NCI-H2081 (cell line): ENCODE measurements at regions not wholly inside any gene's neighbourhood (a gene's known extent, or its start where the extent isn't known, plus 50 kb on each side); places are given as distances from the start of the nearest gene placed in this dataset.
A peak's percentile ranks its signal among the peaks of the same experiment; 100 is the strongest.
"Not testable (repeated sequence)": the region's sequence is repeated elsewhere in the genome, so short reads cannot be mapped to it uniquely, and the experiment has no call there.

Experiments used
- DNase-seq, 2 experiments: peaks; one replicate each; lab custom pipeline; 2025; lab: John Stamatoyannopoulos, UW

DNA sequence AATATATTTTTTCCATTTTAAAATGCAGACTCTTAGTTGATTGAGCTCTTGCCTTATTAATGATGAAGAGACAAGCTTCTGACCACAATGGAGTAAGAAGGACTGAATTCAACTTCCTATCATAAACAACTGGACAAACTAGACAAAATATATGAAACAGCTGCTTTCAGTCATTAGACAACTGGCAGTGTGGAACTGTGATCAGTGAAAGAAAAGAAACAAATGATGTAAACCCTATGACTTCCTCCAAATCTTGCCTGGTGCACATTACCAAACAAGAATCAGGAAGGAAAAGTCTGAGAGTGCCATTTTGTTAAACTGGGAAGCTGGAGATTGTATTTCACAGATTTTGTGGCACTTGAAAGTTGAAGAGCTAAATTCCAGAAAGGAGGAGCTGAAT lies 154.7 kb upstream of the ATXN7L3B start:
- DNase-seq = no peak

DNA sequence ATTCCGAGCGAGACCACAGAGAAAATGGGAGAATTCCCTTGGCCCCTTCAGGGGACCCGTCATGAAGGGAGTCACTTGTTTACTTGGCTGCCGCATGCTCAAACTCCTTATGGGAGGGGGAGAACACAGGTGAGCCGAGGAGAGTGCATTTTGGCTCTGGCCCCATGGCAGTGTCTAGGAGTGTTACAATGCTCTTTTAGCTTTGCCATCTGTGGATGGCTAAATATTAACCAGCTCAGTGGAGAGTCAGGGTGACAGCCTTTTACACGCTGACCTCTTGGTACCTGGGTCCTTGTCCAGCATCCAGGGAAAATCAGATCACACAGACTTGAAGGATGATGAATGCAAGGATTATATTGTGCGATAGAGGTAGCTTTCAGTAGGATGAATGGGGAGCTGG lies 146.4 kb upstream of the ATXN7L3B start:
- DNase-seq = no peak

DNA sequence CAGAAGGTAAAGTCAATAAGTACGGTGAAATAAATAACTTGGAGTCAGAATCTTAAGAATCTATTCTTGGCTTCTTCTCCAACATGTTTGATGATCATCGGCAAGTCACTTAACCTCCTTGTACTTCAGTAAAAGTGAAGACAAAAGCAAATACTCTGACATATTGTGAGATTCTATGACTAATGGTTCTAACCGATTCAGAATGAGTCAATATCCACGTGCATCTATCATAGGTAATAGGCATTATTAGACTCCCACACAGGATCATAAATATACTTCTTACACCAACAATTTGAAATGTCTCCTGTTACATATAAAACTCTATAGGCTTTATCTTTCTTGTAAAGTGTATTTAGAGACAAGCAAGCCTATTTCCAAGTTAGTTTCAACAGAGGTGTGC lies 144.4 kb upstream of the ATXN7L3B start:
- DNase-seq = no peak

DNA sequence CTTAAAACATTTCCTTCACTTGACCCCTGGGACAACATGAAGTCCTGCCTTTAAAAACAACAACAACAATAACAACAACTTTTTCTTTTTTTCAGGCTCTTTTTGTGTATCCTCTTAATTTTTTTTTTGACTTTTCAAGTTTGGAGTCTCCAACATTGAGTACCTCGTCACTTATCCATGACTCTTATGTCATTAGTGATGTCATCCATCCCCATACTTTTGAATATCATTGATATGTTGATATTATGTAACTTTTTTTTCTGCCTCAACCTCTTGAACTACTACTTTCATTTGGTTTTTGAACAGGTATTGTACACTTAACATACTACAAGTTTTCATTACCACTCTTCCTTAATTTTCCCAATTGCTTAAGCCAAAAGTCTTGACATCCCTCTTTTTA lies 143.0 kb upstream of the ATXN7L3B start:
- no peak for DNase-seq

DNA sequence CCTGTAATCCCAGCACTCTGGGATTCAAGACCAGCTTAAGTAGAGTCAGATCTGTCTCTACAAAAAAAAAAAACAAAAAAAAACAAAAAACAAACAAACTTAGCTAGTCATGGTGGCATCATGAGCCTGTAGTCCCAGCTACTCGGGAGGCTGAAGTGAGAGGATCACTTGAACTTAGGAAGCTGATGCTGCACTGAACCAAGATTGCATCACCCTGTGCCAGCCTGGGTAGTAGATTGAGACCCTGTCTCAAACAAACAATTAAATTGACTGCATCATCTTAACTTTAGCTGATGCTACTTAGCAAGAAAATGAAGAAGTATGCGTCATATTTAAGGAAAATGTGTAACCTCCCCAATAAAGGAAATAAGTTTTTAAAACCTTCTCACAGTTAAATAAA lies 136.6 kb upstream of the ATXN7L3B start:
- DNase-seq = no peak

DNA sequence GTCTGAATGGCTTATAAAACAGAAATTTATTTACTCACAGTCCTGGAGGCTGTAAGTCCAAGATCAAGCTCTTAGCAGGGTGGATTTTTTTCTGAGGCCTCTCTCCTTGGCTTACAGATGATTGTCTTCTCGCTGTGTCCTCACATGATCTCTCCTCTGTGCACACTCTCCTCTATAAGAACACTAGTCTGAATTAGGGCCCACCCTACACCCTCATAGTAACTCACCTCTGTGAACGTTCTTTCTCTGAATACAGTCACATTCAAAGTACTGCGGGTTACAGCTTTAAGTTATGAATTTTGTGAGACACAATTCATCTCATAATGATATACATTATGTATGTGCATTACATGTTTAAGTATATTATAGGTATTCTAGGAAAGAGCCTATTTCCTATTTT lies 135.7 kb upstream of the ATXN7L3B start:
- DNase-seq = no peak

DNA sequence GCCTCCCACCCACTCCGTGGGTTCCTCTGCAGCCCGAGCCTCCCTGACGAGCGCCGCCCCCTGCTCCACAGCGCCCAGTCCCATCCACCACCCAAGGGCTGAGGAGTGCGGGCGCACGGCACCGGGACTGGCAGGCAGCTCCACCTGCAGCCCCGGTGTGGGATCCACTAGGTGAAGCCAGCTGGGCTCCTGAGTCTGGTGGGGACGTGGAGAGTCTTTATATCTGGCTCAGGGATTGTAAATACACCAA lies 134.5 kb upstream of the ATXN7L3B start:
- DNase-seq = not testable (repeated sequence)

DNA sequence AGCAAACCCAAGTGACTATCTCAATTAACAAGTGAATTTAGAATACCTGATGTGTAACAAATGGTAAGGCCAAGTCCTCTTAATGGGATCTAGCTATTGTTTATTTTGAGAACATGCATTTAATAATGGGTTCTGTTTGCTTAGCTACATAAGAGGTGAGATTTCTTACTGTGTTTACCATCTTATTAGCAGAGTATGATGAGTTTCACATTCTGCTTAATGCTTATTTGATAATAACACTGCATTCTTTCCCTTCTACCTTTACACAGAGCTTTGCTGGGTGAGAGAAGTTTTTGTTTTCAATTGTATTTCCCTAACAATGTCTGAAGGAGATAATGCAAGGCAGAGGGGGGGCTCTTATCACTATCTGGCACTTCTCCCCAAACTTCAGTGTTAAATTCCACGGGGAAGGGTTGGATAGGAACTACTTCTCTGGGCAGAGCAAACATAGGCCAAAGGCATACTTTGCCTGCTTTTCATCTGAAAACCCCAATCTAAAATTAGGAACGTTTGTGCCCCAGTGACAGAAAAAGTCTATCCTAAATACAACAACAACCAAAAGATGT lies 129.0 kb upstream of the ATXN7L3B start:
- DNase-seq = no peak

DNA sequence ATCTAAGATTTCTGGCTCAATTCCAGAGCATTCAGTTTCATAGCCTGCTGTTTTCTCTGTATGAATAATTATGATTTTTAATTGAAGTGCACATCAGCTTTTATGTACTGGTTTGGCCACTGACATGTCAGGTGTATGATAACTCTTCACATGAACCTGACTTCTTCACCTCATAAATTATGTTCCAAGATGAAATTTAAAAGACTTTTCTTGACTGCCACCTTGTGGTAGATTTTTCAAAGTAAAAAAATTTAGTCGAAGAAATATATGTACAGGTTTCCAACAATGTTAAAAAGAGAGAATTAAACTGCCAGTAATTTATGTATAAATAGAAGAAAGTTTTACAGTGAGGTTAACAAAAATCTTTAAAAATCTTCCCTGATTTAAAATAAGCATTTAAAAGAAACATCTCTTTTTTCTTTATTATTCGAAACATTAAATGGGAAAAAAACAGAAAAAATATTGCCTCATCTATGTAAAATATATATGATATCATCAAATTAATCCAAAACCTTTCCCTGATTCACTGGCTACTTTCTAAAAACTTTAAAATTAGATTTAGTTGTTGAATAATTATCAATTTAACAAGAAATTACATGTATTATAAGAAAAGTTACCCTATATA lies 124.9 kb upstream of the ATXN7L3B start:
- peak in 1 of 2 experiments; percentile 35 for DNase-seq

DNA sequence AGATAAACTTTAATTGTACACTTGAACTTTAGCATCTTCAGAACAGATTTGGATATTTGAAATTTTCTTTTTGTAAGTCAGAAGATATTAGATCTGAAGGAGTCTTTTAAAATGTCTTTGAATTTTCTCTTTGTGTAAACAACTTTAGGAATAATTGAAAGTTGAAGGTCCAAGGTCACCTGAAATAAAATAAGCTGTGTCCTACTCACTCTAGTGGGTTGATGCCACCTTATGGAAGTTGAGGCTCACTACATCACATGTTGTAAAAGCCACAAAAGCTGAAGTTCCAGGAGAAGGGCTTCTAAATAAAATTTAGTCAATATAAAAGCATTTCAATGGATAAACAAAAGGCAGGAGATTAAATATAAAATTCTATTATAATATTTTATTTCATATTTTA lies 122.0 kb upstream of the ATXN7L3B start:
- DNase-seq = peak; percentile 21 to 46

DNA sequence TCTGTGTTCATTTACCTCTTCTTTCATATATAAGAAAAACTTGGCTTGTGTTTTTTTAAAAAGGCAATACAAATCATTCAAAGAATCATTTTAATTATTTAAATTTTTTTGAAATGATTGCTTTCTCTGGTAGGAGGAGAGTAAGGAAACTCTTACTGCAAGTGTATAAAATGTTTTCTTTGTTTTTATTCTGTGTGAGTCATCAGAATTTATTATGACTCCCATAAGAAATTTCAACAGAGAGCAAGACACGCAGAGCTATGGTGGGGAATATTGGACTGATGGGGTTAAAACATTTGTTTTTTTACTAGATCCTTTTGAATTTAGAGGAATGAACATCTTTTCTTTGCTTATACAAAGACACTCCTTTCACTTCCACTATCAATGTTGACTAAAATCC lies 119.1 kb upstream of the ATXN7L3B start:
- DNase-seq = no peak

DNA sequence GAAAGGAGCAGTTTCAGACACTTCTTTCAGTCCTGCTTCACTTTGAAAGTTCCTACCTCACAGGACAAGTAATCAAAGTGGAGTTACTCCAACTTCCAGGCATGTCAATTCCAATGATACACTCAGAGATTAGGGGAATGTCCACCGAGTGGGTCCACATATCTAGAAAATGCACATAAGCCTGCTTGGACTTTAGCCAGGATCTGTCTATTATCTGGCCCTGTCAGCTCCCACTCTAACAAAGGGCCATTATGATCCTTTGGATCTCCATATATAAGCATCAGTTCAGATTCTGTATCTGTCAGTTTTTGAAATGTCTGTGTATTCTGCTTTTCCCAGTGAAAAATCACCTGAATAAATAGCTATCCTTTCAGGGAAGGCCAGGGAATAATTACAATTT lies 112.9 kb upstream of the ATXN7L3B start:
- DNase-seq = no peak

DNA sequence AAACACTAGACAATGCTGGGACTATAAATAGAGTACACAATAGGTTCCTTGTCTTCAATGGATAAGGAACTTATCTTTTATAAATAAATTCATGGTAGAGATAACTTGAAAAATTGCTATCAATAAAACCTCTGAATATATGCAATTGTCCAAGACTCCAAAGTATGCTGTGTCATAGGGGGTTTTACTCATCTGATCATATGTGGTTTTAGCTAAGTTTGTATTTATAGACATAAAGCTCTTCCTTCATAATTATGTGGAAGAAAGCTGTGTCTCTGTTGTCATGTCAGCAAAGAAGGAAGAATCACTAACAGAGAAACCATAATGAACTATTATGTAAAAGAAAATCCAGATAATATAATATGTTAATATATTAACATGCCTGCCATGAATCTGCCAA lies 111.5 kb upstream of the ATXN7L3B start:
- no peak for DNase-seq

DNA sequence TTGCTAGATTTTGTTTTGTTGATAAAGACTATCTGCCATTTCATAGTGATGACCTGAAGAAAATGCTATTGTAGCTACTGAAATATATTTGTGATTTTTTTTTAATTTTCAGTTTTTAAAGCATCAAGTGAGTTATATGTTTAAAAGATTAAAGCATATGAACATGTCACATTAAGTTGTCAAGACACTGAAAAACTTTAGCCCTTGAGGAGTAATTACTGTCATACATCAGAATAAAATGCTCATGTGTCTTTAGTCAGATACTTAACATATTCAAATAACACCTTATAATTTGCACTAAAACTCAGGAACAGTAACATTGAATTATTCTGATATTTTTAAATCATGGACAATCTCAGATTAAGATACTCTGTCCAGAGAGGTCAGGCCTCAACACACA lies 108.1 kb upstream of the ATXN7L3B start:
- DNase-seq = no peak

DNA sequence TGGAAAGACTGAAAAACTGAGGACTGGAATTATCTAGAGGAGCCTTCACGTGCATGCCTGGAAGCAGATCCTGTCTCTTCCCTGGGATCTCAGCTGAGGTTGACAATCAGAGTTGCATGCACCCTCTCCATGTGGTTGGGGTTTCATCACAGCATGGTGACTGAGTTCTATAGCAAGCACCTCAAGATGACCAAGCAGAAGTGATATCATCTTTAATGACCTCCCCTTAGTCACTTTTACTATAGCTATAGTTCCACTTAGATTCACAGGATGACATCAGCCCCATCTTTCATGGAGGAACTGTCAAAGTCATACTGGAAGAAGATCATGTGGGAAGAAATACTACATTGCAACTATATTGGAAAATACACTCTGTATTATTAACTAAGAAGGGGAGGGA lies 105.8 kb upstream of the ATXN7L3B start:
- DNase-seq = no peak

DNA sequence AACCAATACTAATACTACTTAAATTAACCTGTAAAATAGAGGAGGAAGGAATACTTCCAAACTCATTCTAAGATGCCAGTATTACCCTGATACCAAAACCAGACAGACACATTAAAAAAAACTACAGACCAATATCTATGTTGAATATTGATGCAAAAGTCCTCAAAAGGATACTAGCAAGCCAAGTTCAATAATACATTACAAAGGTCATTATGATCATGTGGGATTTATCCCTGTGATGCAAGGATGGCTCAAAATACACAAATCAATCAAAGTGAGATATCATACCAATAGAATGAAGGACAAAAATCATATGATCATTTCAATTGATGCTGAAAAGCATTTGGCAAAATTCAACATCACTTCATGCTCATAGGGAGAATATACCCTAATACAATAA lies 97.2 kb upstream of the ATXN7L3B start:
- DNase-seq = no peak

DNA sequence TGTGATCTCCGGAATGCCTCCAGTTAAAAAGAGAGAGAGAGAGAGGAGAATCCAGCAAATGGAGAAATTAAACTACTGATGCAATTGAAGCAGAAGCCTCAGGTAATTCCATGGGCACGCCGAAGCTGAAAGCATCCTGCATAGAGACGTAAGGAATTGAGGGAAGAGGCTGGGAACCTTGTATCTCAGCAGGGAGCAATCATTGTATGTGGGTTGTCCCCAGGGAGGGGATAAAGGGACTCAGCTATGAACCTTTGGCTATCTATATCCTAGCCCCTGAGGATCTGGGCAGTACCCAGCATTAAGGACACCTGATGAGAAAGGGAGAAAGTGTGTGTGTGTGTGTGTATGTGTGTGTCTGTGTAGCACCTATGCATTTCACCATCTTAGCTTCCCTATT lies 95.8 kb upstream of the ATXN7L3B start:
- DNase-seq = no peak

DNA sequence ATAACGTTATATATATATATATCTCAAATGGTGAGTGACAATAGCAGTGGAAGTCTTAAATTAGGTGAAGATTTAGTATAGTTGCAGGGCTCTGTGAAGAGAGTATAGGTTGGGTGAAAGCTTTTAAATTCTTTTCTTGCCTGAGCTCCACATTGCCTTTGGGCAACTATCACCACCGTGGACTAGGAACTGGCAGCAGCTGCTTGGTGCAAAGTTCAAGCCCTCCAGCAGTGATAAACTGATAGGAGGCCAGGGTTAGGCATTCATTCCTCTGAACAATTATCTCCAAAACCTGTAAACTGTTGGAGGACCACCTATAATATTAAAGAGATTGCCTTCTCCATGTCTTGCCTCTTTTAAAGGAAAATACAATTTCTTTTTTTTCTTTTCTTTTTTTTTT lies 91.2 kb upstream of the ATXN7L3B start:
- no peak for DNase-seq

DNA sequence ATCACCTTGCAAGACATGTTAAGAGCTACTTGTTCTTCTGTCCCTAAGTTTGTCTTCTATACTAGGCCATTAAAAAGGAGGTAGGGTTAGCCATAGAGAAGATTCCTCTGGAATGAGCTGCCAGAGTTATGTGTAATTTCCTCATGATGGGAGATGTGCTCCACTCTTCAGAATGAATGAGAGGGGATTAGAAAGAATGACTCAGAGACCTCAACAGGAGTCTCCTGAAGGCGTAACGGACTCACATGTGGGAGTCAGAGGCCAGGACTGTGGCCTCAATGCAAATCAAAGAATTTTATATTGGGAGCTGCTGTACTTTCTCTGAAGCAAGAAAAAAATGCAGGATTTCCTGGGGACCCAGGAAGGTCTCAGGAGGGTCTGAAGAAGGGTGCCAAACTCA lies 87.8 kb upstream of the ATXN7L3B start:
- DNase-seq = no peak

DNA sequence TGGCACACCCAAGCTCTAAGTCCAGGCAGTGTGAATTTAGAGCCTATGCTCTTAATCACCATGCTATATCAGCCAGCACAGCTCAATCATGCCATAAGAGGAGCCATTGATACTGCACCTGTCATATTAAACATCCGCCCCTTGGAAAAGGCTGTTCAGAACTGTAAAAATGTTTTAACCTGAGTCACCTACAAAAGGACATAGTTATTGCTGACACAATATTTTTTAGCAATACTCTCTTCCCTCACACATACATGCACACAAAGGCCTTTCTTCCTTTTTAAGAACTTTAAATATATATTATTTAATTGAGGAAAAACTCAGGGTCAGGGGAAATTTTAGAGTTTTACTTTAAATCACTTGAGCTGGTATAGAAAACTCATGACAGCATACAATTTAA lies 83.5 kb upstream of the ATXN7L3B start:
- DNase-seq = no peak

DNA sequence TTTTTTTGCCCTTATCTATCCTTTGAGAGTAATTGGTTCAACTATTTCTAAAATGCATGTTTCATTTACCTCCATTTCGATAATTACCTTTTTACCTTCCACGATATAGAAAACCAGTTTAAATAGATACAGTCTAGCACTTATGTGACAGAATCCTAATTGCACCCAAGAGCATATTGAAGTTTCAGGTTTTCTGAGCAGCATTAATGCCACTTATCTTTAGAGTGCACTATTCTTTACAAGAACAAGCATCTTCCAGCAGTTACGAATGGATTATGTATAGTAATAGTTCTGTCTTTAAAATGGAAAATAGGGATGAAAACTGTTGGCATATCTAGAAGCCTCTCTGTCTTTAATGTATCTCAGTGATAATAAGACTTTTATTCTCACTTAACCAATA lies 82.2 kb upstream of the ATXN7L3B start:
- DNase-seq = no peak

DNA sequence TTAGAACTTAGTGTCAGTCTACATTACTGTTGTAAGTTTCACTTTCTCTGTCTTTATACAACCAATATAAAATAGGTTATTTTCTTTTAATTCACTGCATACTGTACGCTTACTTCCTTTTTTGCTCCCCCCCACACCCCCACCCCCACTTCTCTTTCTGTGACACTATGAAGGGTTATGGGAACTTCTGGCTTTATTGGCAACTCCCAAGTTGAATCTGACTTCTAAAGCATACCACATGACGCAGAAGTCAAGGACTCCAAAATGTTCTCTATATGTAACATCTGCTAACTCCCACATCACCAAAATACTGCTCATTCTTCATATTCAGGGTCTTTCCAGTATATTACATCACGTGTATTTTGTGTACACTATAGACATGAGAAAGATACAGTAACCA lies 81.2 kb upstream of the ATXN7L3B start:
- no peak for DNase-seq

DNA sequence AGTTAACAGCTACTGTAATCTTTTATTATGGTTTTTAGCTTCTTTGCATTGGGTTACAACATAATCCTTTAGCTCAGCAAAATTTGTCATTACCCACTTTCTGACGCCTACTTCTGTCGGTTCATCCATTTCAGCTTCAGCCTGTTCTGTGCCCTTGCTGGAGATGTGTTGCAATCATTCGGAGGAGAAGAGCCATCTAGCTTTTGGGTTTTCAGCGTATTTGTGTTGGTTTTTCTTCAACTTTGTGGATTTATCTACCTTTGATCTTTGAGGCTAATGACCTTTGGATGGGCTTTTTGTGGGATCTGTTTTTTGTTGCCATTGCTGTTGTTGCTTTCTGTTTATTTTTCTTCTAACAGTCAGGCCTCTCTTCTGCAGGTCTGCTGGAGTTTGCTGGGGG lies 69.2 kb upstream of the ATXN7L3B start:
- no peak for DNase-seq

DNA sequence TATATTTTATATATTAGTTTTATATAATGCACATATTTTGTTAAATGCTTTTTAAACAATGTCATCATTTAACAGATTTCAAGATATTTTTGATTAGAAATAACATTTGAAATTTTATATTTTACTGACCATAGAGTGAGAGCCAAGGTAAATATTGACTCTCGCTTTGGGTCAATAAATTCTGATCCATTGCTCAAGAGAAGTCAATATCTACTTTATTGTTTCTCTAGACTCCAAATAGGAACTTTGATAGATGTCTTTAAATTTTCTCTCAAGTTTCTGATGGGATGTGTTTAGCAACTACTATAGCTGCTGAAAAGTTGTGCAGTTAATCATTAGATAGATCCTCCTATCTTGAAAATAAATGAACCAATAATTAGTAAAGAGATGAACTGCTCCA lies 61.4 kb upstream of the ATXN7L3B start:
- DNase-seq = no peak

DNA sequence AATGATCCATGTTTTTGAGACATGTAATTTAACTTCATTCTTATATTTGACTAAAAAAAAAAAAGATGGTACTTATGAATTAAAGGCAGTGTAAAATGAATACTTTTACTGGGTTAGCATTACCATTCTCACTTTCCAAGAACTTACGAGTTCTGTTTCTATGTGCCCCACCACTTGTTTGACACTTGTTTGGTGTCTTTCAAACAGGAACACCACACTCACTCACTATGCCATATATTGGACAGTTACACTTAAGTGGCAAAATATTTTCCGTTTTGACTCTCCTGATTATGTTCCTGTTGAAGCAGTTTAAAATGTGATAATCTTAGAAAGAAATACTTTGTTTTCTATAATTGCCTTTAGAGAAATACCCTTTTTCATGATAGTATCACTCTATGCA lies 56.6 kb upstream of the ATXN7L3B start:
- DNase-seq = no peak
